DND-41 (cell line): ENCODE measurements at regions not wholly inside any gene's neighbourhood (a gene's known extent, or its start where the extent isn't known, plus 50 kb on each side); places are given as distances from the start of the nearest gene placed in this dataset.

Experiments used
- ATAC-seq: fragments of 200-7000 bp; cut with Tn5 transposase; 3 replicates; pipeline ENCODE4 v1.9.1; 2021; ENCODE audit warnings: low read depth; ENCODE audit not compliant: insufficient read depth
- DNase-seq: peaks from one replicate; pipeline ENCODE4 v3.0.0-alpha.2; 2020
- H2AFZ ChIP-seq: 2 replicates; pipeline ENCODE4 v1.6.0; 2012; ENCODE audit warnings: low read depth, low read length
- H3K27ac ChIP-seq: 2 replicates; pipeline ENCODE4 v1.5.1; 2012; ENCODE audit warnings: low read length, inconsistent platforms
- H3K27me3 ChIP-seq: fragments of 200-600 bp; sonication (generic); 2 replicates; pipeline ENCODE4 v1.6.0; 2012; ENCODE audit warnings: low read length, mild to moderate bottlenecking, inconsistent platforms; ENCODE audit not compliant: insufficient read depth, poor library complexity
- H3K36me3 ChIP-seq: 2 replicates; pipeline ENCODE4 v1.5.1; 2012; ENCODE audit warnings: low read length, inconsistent platforms; ENCODE audit not compliant: insufficient read depth
- H3K4me1 ChIP-seq: 2 replicates; pipeline ENCODE4 v1.5.1; 2012; ENCODE audit warnings: mild to moderate bottlenecking, low read length; ENCODE audit not compliant: insufficient read depth
- H3K4me2 ChIP-seq: 2 replicates; pipeline ENCODE4 v1.6.0; 2012; ENCODE audit warnings: mild to moderate bottlenecking, moderate library complexity, low read length, inconsistent platforms; ENCODE audit not compliant: insufficient read depth
- H3K4me3 ChIP-seq, 2 experiments: fragments of 200-600 bp in 1 of 2; shearing (Covaris generic) in 1 of 2; 2 replicates each; pipeline ENCODE4 v1.5.1; 2012 to 2016; ENCODE audit warnings: inconsistent platforms in 2 of 2, low read length in 2 of 2, mild to moderate bottlenecking in 2 of 2, low read depth in 1 of 2, moderate library complexity in 1 of 2
- H3K79me2 ChIP-seq: 2 replicates; pipeline ENCODE4 v1.6.0; 2012; ENCODE audit warnings: low read length, inconsistent platforms; ENCODE audit not compliant: insufficient read depth
- H3K9ac ChIP-seq: 2 replicates; pipeline ENCODE4 v1.6.0; 2012; ENCODE audit warnings: low read depth, mild to moderate bottlenecking, inconsistent platforms, low read length, moderate library complexity
- H3K9me3 ChIP-seq: 2 replicates; pipeline ENCODE4 v1.5.1; 2012; ENCODE audit warnings: low read length, moderate library complexity, mild to moderate bottlenecking, inconsistent platforms; ENCODE audit not compliant: insufficient read depth, severe bottlenecking
- H4K20me1 ChIP-seq: 2 replicates; pipeline ENCODE4 v1.6.0; 2012; ENCODE audit warnings: low read length; ENCODE audit not compliant: insufficient read depth
- CTCF ChIP-seq: IDR thresholded peaks from 2 replicates; pipeline ENCODE4 v1.5.1; 2012; ENCODE audit warnings: borderline replicate concordance, low read length, moderate library complexity, mild to moderate bottlenecking; ENCODE audit not compliant: poor library complexity, severe bottlenecking; ENCODE audit errors: extremely low read depth
- EZH2 ChIP-seq: IDR thresholded peaks from 3 replicates; pipeline ENCODE4 v1.6.1; 2012; ENCODE audit warnings: borderline replicate concordance, low read depth, mild to moderate bottlenecking, moderate library complexity, low read length, inconsistent platforms; ENCODE audit not compliant: severe bottlenecking

DNA sequence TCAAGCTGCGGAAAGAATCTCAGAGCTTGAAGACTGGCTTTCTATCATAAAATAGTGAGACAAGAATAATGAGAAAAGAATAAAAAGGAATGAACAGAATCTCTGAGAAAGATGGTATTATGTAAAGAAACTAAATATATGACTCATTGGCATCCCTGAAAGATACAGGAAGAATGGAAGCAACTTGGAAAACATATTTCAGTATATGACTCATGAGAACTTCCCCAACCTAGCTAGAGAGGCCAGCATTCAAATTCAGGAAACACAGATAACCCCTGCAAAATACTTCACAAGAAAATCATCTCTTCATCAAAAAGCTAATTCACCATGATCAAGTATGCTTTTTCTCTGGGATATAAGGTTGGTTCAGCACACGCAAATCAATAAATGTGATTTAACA, 2318.0 kb downstream of the PCDH9 start:
- Histone ChIP-seq H3K4me1 (no peaks in the 10 kb centered on the region), H2AFZ (no peak overlapping the region), H3K4me2 (no peak overlapping the region), H3K4me3 (no peak overlapping the region), H4K20me1 (no peaks in the 10 kb centered on the region), H3K36me3 (no peaks in the 10 kb centered on the region), H3K27me3 (no peaks in the 10 kb centered on the region), H3K27ac (no peak overlapping the region), H3K9me3 (no peaks in the 10 kb centered on the region), H3K79me2 (no peaks in the 10 kb centered on the region), H3K9ac (no peak overlapping the region)
- DNase-seq (no peak), ATAC-seq (no peak)
- TF ChIP-seq EZH2 (no peak), CTCF (no peak)

- DNase-seq (no peak), ATAC-seq (no peak)
- H3K79me2 ChIP-seq: no peaks in the 10 kb centered on the region
- TF ChIP-seq CTCF (no peak), EZH2 (no peak)
- no peaks in the 10 kb centered on the region for H3K4me1 ChIP-seq
- no peak overlapping the region for H3K4me2 ChIP-seq
- H3K36me3 ChIP-seq: no peaks in the 10 kb centered on the region
- no peaks in the 10 kb centered on the region for H4K20me1 ChIP-seq
- H3K4me3 ChIP-seq: no peak overlapping the region
- H3K9ac ChIP-seq: no peak overlapping the region
- no peaks in the 10 kb centered on the region for H3K9me3 ChIP-seq
- no peaks in the 10 kb centered on the region for H3K27me3 ChIP-seq
- no peak overlapping the region for H3K27ac ChIP-seq
- no peak overlapping the region for H2AFZ ChIP-seq
Observed at GRCh38 chr13:64910096-64910495, 2320.0 kb downstream of the PCDH9 start.

- no peaks in the 10 kb centered on the region for H3K4me1 ChIP-seq
- no peak overlapping the region for H3K27ac ChIP-seq
- no peaks in the 10 kb centered on the region for H3K36me3 ChIP-seq
- no peaks in the 10 kb centered on the region for H3K79me2 ChIP-seq
- no peaks in the 10 kb centered on the region for H3K27me3 ChIP-seq
- no peak overlapping the region for H3K9ac ChIP-seq
- H2AFZ ChIP-seq: no peak overlapping the region
- no peak overlapping the region for H3K4me2 ChIP-seq
- H4K20me1 ChIP-seq: no peaks in the 10 kb centered on the region
- TF ChIP-seq EZH2: no peak
- no peak for TF ChIP-seq CTCF
- no peak overlapping the region for H3K4me3 ChIP-seq
- DNase-seq (no peak), ATAC-seq (no peak)
- no peaks in the 10 kb centered on the region for H3K9me3 ChIP-seq
Observed at GRCh38 chr13:64909184-64909583, 2321.0 kb downstream of the PCDH9 start.

- H2AFZ ChIP-seq: no peak overlapping the region
Observed at GRCh38 chr13:64900039-64900438, 2330.1 kb downstream of the PCDH9 start.

More at GRCh38 chr13:64900039-64900438, 2330.1 kb downstream of the PCDH9 start:
- Histone ChIP-seq H3K4me3 (no peak overlapping the region), H3K4me1 (no peaks in the 10 kb centered on the region), H3K9ac (no peak overlapping the region), H3K27ac (no peak overlapping the region), H3K79me2 (no peaks in the 10 kb centered on the region), H3K4me2 (no peak overlapping the region), H4K20me1 (no peaks in the 10 kb centered on the region), H3K9me3 (peaks cover 2% of the 10 kb centered on the region), H3K36me3 (no peaks in the 10 kb centered on the region), H3K27me3 (no peaks in the 10 kb centered on the region)
- DNase-seq: no peak
- ATAC-seq: no peak
- TF ChIP-seq CTCF (no peak), EZH2 (no peak)
